GM21737 (cell line): ENCODE measurements at regions not wholly inside any gene's neighbourhood (a gene's known extent, or its start where the extent isn't known, plus 50 kb on each side); places are given as distances from the start of the nearest gene placed in this dataset.

Experiments used
- ATAC-seq: cut with Tn5 transposase; IDR thresholded peaks from one replicate; pipeline ENCODE4 v1.9.1; 2021; ENCODE audit warnings: mild to moderate bottlenecking, moderate library complexity; ENCODE audit not compliant: unreplicated experiment

DNA sequence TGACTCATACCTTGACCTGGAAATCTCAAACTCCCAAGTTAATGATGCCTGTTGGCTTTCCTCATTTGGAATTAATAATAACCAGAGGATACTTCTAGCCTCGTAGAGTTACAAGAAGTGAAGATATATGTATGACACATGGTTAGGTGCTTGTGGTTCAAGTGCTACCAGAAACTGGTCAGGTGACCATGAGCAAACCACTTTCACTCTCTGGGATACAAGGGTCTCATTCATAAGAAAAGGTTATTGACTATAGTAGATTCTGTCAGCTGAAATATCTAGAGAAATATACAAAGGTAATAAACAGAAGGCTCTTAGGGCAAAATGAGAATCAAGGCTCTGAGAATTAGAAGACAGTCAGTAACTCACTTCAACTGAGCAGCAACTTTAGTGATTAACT, 233.3 kb downstream of the KCNA4 start:
- ATAC-seq = no peak

GRCh38 chr11:29782447-29782846, 234.4 kb downstream of the KCNA4 start:
- ATAC-seq = no peak

DNA sequence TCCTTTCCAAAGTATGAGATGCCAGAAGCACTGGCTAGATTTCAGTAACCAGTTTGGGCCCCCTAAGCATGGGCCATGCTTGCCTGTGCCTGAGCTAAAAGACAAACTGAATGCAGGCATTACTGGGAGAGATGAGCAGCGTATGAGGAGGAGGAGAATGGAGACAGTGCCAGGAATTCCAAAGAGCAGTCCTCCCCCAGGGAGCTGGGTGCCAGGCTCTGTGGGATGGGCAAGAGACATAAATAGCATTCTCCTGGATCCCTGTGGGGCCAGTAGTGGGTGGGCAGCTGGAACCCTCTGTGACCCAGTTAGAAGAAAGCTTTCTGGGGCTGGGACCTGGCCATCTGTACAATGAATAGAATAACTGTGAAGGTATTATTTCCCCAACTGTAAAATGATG, 235.6 kb downstream of the KCNA4 start:
- ATAC-seq = no peak

GRCh38 chr11:29780756-29781155, 236.1 kb downstream of the KCNA4 start:
- ATAC-seq = no peak

DNA sequence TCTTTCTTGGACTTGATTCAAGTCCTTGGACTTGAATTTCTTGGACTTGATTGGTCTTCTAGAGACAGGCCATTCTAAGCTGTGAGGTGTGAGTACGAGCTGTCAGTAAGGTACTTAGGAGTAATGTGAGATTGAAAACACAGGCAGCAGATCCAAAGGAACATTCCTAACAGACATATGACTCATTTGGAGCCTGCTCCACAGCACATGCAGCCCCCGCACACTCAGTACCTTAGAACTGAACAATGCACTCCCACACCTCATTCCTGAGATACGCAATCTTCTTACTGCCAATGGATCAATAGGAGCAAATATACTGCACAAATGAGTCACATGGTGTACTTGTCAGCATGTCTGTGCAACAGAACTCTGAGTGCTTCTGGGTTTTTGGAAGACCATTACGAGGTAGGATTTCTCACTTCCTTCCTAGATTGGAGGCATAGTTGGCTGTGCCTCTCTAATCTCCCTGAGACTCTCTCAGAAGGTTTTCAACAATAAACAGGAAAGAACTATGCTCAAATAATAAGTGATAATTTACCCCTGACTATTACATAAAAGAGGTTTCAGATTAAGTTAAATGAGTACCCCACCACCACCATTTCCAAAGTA, 243.1 kb downstream of the KCNA4 start:
- no peak for ATAC-seq

DNA sequence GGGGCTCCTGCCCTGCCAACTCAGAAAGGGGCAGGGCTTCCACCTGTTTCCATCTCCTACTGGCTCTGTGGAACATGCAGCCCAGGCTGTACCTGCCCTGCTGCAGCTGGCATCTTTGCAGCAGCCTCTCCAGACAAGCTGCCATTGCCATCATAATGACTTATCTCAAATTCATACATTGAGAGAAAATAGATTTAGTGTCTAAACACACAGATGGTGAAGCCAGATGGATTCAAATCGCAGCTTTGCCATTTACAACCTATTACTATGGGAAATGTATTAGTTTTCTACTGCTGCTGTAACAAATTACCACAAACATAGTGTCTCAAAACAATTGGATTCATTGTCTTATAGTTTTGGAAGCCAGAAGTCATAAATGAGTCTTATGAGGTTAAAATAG, 260.0 kb downstream of the KCNA4 start:
- ATAC-seq = no peak

DNA sequence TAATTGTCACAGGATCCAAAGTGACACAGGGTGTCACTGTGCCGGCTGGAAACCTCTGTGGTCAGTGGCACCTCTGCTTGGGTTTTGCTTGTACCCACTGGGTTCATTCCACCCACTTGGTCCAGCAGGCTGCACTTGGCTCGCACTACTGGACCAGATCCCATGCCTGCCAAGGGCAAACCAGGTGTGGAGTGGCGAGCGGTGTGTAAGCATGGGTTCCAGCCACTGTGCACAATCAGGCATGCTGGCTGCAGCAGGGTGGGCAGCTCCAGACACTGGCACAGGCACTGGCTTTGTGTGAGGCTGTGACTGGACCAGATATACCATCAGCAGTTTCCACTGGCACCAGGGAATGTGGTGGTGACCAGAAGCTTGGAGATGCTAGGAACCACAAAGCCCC, 261.4 kb downstream of the KCNA4 start:
- no peak for ATAC-seq

GRCh38 chr11:29751618-29752017, 265.2 kb downstream of the KCNA4 start:
- ATAC-seq = no peak

- ATAC-seq = no peak
Observed at GRCh38 chr11:29750392-29750791, 266.4 kb downstream of the KCNA4 start.

- no peak for ATAC-seq
Observed at GRCh38 chr11:29734287-29734686, 282.5 kb downstream of the KCNA4 start.

GRCh38 chr11:29713831-29714320, 303.0 kb downstream of the KCNA4 start:
- ATAC-seq = no peak

GRCh38 chr11:29712616-29713015, 304.2 kb downstream of the KCNA4 start:
- ATAC-seq = no peak

GRCh38 chr11:29707924-29708323, 308.9 kb downstream of the KCNA4 start:
- no peak for ATAC-seq

- ATAC-seq = no peak
Observed at GRCh38 chr11:29685361-29685760, 331.5 kb downstream of the KCNA4 start.

DNA sequence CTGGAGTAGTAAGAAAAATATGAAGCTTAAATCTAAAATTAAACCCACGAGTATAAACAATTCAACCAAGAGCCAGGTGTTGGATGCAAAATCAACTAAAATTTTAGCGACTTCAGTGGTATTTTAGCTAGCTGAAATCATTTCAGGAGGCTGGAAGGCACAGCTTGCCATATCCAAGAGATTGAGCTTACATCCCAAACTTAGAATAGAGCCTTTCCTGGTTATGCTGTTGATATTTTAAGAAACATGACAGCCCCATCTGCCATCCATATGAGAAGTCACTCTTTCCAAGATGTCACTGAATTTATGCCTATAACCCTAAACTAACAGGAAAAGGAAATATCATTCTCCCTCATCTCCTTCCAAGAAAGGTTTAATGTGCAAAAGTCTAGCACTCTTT, 334.0 kb downstream of the KCNA4 start:
- no peak for ATAC-seq

DNA sequence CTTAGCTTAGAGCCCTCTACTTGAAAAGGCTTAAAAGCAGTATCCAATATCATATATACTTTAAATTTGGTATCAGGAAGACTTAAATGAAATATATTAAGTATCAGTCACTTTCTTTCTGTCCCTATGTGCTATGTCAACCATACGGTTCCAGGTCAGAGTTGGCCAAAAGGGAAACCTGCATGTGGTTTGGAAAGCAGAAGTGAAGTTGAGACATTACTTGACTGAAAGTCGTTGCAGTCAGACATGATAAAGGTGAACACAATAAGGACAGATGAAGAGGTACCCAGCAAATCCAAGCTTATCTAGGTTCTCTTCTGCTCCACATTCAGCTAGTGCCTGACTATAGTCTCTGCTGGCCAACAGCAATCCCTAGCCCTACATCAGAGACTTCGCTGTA, 336.8 kb downstream of the KCNA4 start:
- ATAC-seq = no peak

DNA sequence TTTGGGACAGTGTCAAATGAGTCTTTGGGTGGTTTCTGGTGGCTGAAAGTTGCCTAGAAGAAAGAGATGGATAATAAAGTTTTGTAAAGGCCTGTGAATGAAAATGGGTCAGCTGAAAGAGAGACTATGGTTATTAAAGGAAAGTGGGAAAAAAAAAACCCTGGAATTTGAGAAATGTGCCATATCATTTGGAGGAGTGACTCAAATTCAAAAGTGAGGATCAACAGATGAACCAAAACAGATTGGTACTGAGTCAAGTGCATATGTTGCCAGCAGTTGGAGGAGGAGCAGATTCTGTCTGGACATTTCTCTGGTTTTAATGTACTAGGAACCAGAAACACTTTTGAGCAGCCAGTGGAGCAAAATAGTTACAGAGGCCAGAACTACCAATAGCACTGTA, 339.8 kb downstream of the KCNA4 start:
- no peak for ATAC-seq

- no peak for ATAC-seq
Observed at GRCh38 chr11:29669310-29669709, 347.5 kb downstream of the KCNA4 start.

DNA sequence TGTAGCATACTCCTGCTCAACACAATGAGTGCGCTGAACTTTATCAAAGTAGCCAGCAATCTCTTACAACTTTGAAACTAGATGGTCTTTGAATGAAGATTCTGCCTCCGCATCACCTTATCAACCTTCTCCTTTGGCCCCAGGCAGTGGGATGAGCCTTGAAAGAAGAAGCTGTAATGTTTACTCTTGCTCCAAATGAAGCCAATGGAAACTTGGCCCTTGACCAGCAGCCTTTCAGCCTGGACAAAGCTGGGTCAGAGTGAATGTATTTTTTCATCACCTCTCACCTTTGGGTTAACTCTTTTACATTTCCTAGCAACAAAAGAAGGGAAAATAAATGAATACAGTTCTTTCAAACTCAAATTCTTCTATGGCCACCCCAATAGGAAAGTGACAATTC, 359.1 kb downstream of the KCNA4 start:
- no peak for ATAC-seq

- ATAC-seq = no peak
Observed at GRCh38 chr11:29656597-29656996, 360.2 kb downstream of the KCNA4 start.

- no peak for ATAC-seq
Observed at GRCh38 chr11:29645373-29645772, 371.5 kb downstream of the KCNA4 start.

- ATAC-seq = no peak
Observed at GRCh38 chr11:29641201-29641600, 375.6 kb downstream of the KCNA4 start.

DNA sequence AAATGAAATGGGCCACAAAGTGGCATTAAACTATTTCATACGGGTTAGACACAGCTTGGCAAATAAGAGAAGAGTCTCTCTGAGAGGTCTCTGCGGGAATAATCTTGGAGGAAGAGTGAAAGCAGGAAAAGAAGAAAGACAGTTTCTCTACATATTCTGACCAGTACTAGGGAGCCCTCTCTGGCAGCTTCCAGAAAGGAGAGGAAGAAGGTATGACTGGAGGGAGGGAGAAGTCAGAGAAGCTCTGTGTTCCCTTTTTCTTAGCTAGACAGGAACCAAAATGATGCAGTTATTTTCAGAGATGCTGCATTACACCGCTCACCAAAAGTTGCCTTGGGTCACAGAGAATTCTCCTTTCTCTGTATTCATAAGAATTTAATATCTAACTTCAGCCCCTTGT, 382.1 kb downstream of the KCNA4 start:
- no peak for ATAC-seq
